Fibroblast of lung (primary cell): ENCODE measurements at regions not wholly inside any gene's neighbourhood (a gene's known extent, or its start where the extent isn't known, plus 50 kb on each side); places are given as distances from the start of the nearest gene placed in this dataset.

Source experiments
- CTCF ChIP-seq, 2 donors: IDR thresholded peaks in 1 of 2; conservative IDR thresholded peaks in 1 of 2; 1 replicate in 1 of 2; 2 replicates in 1 of 2; pipeline ENCODE4 v1.5.1; 2011 to 2012; ENCODE audit warnings: low read length in 2 of 2, control low read depth in 1 of 2, inconsistent platforms in 1 of 2, low read depth in 1 of 2, mild to moderate bottlenecking in 1 of 2
- EZH2 ChIP-seq: IDR thresholded peaks from 2 replicates; pipeline ENCODE4 v1.5.1; 2012; ENCODE audit warnings: low read length, control low read depth, mild to moderate bottlenecking; ENCODE audit errors: missing control alignments

- no peak for TF ChIP-seq CTCF (conservative IDR thresholded peaks at IDR 0.05 in 1 of 2, IDR thresholded peaks at IDR 0.05 in 1 of 2; ENCODE audit: low read depth in 1 of 2, low read length in 2 of 2)
- no peak for TF ChIP-seq EZH2
Measured at GRCh38 chr1:238562341-238562740, 671.6 kb upstream of the ZP4 start.
